GM23338 (cell line): ENCODE measurements at regions not wholly inside any gene's neighbourhood (a gene's known extent, or its start where the extent isn't known, plus 50 kb on each side); places are given as distances from the start of the nearest gene placed in this dataset.

ENCODE experiments used
- ATAC-seq: fragments of 200-7000 bp; cut with Tn5 transposase; 3 replicates; pipeline ENCODE4 v1.9.1; 2020
- DNase-seq: peaks from one replicate; pipeline ENCODE4 v3.0.0-alpha.2; 2015; ENCODE audit warnings: low spot score
- H2AFZ ChIP-seq: fragments of 200-600 bp; sonication (generic); 2 replicates; pipeline ENCODE4 v1.8.0; 2016; ENCODE audit warnings: antibody characterized with exemption, mild to moderate bottlenecking, moderate library complexity
- H3F3A ChIP-seq: fragments of 200-600 bp; sonication (generic); replicated peaks from 2 replicates; pipeline ENCODE4 v1.8.0; 2017; ENCODE audit warnings: antibody characterized with exemption, mixed run types, low read depth
- H3K27ac ChIP-seq: fragments of 200-600 bp; sonication (generic); 2 replicates; pipeline ENCODE4 v1.6.1; 2016; ENCODE audit warnings: low read depth
- H3K27me3 ChIP-seq: fragments of 200-600 bp; sonication (generic); 2 replicates; pipeline ENCODE4 v1.8.0; 2016; ENCODE audit warnings: mild to moderate bottlenecking, mixed run types, moderate library complexity; ENCODE audit not compliant: insufficient read depth
- H3K36me3 ChIP-seq: fragments of 200-600 bp; sonication (generic); 2 replicates; pipeline ENCODE4 v1.8.0; 2016; ENCODE audit warnings: mild to moderate bottlenecking; ENCODE audit not compliant: insufficient read depth
- H3K4me1 ChIP-seq: fragments of 200-600 bp; sonication (generic); 2 replicates; pipeline ENCODE4 v1.8.0; 2016; ENCODE audit warnings: mild to moderate bottlenecking, moderate library complexity; ENCODE audit not compliant: insufficient read depth
- H3K4me2 ChIP-seq: fragments of 200-600 bp; sonication (generic); 2 replicates; pipeline ENCODE4 v1.7.1; 2017; ENCODE audit warnings: mixed run types
- H3K4me3 ChIP-seq: fragments of 200-600 bp; sonication (generic); 2 replicates; pipeline ENCODE4 v1.6.1; 2016; ENCODE audit warnings: mixed run types
- H3K79me2 ChIP-seq: fragments of 200-600 bp; sonication (generic); replicated peaks from 2 replicates; pipeline ENCODE4 v1.8.0; 2017; ENCODE audit warnings: mild to moderate bottlenecking; ENCODE audit not compliant: insufficient read depth
- H3K9me2 ChIP-seq: fragments of 200-600 bp; sonication (generic); 2 replicates; pipeline ENCODE4 v1.8.0; 2017; ENCODE audit not compliant: insufficient read depth
- H4K20me1 ChIP-seq: fragments of 200-600 bp; sonication (generic); replicated peaks from 2 replicates; pipeline ENCODE4 v1.8.0; 2017; ENCODE audit warnings: mild to moderate bottlenecking; ENCODE audit not compliant: insufficient read depth
- H3K27ac Mint-ChIP-seq: 2 replicates; pipeline ENCODE4 v1.8.0; 2020; ENCODE audit warnings: inconsistent platforms, mild to moderate bottlenecking, moderate library complexity, mixed read lengths
- H3K27me3 Mint-ChIP-seq: 3 replicates; pipeline ENCODE4 v1.8.0; 2022; ENCODE audit warnings: low read depth, mild to moderate bottlenecking, moderate library complexity, mixed read lengths, inconsistent platforms; ENCODE audit not compliant: insufficient read depth, poor library complexity
- H3K36me3 Mint-ChIP-seq: 3 replicates; pipeline ENCODE4 v1.8.0; 2021; ENCODE audit warnings: low read depth, mild to moderate bottlenecking, inconsistent platforms, moderate library complexity, mixed read lengths
- H3K4me1 Mint-ChIP-seq: 3 replicates; pipeline ENCODE4 v1.8.0; 2020; ENCODE audit warnings: mild to moderate bottlenecking, inconsistent platforms, mixed read lengths
- H3K4me3 Mint-ChIP-seq: 3 replicates; pipeline ENCODE4 v1.8.0; 2021; ENCODE audit warnings: moderate library complexity, mild to moderate bottlenecking, inconsistent platforms, mixed read lengths
- H3K9me3 Mint-ChIP-seq: 3 replicates; pipeline ENCODE4 v1.8.0; 2020; ENCODE audit warnings: moderate library complexity, mild to moderate bottlenecking, inconsistent platforms, mixed read lengths
- CREB1 ChIP-seq: fragments of 250-450 bp; sonication (Bioruptor Pico); IDR thresholded peaks from 2 replicates; pipeline ENCODE4 v1.5.0; 2020; ENCODE audit warnings: low read depth, mild to moderate bottlenecking, moderate library complexity
- ETS1 ChIP-seq: IDR thresholded peaks from 2 replicates; pipeline ENCODE4 v1.6.1; 2016; ENCODE audit warnings: antibody characterized with exemption
- EZH2 ChIP-seq: fragments of 200-600 bp; sonication (generic); IDR thresholded peaks from one replicate; pipeline ENCODE4 v1.8.0; 2017; ENCODE audit warnings: antibody characterized with exemption, mild to moderate bottlenecking, low read depth; ENCODE audit not compliant: unreplicated experiment
- EZH2phosphoT487 ChIP-seq: fragments of 200-600 bp; sonication (generic); IDR thresholded peaks from one replicate; pipeline ENCODE4 v1.8.1; 2018; ENCODE audit warnings: antibody characterized with exemption; ENCODE audit not compliant: unreplicated experiment
- JUNB ChIP-seq: IDR thresholded peaks from one replicate; pipeline ENCODE4 v1.6.1; 2016; ENCODE audit warnings: antibody characterized with exemption; ENCODE audit not compliant: unreplicated experiment
- NANOG ChIP-seq: IDR thresholded peaks from 2 replicates; pipeline ENCODE4 v1.6.1; 2016; ENCODE audit warnings: antibody characterized with exemption, borderline replicate concordance
- POLR2AphosphoS5 ChIP-seq: IDR thresholded peaks from 2 replicates; pipeline ENCODE4 v1.6.1; 2016; ENCODE audit warnings: antibody characterized with exemption, low read depth
- REST ChIP-seq: IDR thresholded peaks from one replicate; pipeline ENCODE4 v1.6.1; 2018; ENCODE audit warnings: antibody characterized with exemption; ENCODE audit not compliant: unreplicated experiment
- STAT1 ChIP-seq: IDR thresholded peaks from one replicate; pipeline ENCODE4 v1.6.1; 2016; ENCODE audit warnings: antibody characterized with exemption; ENCODE audit not compliant: unreplicated experiment
- ZNF114 ChIP-seq: fragments of 250-450 bp; sonication (Bioruptor Pico); IDR thresholded peaks from 2 replicates; pipeline ENCODE4 v1.5.0; 2020; ENCODE audit warnings: mild to moderate bottlenecking, moderate library complexity
- ZNF331 ChIP-seq: fragments of 250-450 bp; sonication (Bioruptor Pico); IDR thresholded peaks from 2 replicates; pipeline ENCODE4 v1.5.0; 2020; ENCODE audit warnings: low read depth, mild to moderate bottlenecking, moderate library complexity
- ZNF462 ChIP-seq: fragments of 250-450 bp; sonication (Bioruptor Pico); IDR thresholded peaks from 2 replicates; pipeline ENCODE4 v1.5.0; 2020; ENCODE audit warnings: mild to moderate bottlenecking, moderate library complexity

GRCh38 chr11:134734141-134734845 lies 322.3 kb upstream of the B3GAT1 start (continued):
- no peak for TF ChIP-seq EZH2phosphoT487
- TF ChIP-seq ETS1: no peak
- TF ChIP-seq NANOG: no peak
- TF ChIP-seq ZNF114 (CRISPR knock-in tag): no peak
- TF ChIP-seq STAT1: no peak
- TF ChIP-seq ZNF331 (CRISPR knock-in tag): no peak
- TF ChIP-seq JUNB: no peak

GRCh38 chr11:134733646-134734045 lies 321.6 kb upstream of the B3GAT1 start:
- Histone ChIP-seq H3K4me2 (no peak overlapping the region), H3F3A (0 out of 2 replicates have a peak, but pooled peaks cover 3% of the 10 kb centered on the region), H3K4me1 (peaks cover 20% of the 10 kb centered on the region), H3K9me2 (no peaks in the 10 kb centered on the region), H3K4me3 (no peak overlapping the region), H3K36me3 (no peaks in the 10 kb centered on the region), H2AFZ (no peak overlapping the region), H3K27me3 (no peaks in the 10 kb centered on the region), H3K27ac (no peak overlapping the region), H4K20me1 (no peaks in the 10 kb centered on the region), H3K79me2 (no peaks in the 10 kb centered on the region)
- Mint-ChIP-seq H3K9me3 (no peaks in the 10 kb centered on the region), H3K4me3 (no peak overlapping the region), H3K4me1 (peaks cover 40% of the 10 kb centered on the region), H3K36me3 (no peaks in the 10 kb centered on the region), H3K27ac (no peak overlapping the region), H3K27me3 (peaks cover 11% of the 10 kb centered on the region)
- no peak for DNase-seq
- no peak for ATAC-seq
- TF ChIP-seq CREB1 (CRISPR knock-in tag) (no peak), EZH2phosphoT487 (no peak), STAT1 (no peak), ETS1 (no peak), REST (no peak), EZH2 (no peak), POLR2AphosphoS5 (no peak), ZNF462 (no peak), ZNF114 (CRISPR knock-in tag) (no peak), NANOG (no peak)
